ENCODE measurements at regions not wholly inside any gene's neighbourhood (a gene's known extent, or its start where the extent isn't known, plus 50 kb on each side); places are given as distances from the start of the nearest gene placed in this dataset.

- ChIA-PET CTCF (interaction anchor here (2.2 kb wide), 1 partner anchor 14 kb away, joined by 10 read pairs; no protein-coding TSS in a partner anchor), POLR2A (no interaction called here)
- no peak overlapping the region for H3K27ac ChIP-seq (ENCODE audit: low read depth, low read length)
- no peak overlapping the region for H3K4me3 ChIP-seq (ENCODE audit: low read depth, low read length)
- peaks cover 7% of the 10 kb centered on the region for H3K27me3 ChIP-seq (ENCODE audit: control insufficient read depth, insufficient read depth, low read length)
- H3K9me3 ChIP-seq (ENCODE audit: control insufficient read depth, insufficient read depth, low read length) = peaks cover 5% of the 10 kb centered on the region; the same call in 1 of the 2 replicates
- no peak for TF ChIP-seq CTCF (IDR thresholded peaks at IDR 0.05; ENCODE audit: low read depth, low read length)
- no peak for DNase-seq (ENCODE audit: low read depth, low spot score)
Observed at GRCh38 chr12:111285200-111285599, 83.7 kb downstream of the PHETA1 start.

DNA sequence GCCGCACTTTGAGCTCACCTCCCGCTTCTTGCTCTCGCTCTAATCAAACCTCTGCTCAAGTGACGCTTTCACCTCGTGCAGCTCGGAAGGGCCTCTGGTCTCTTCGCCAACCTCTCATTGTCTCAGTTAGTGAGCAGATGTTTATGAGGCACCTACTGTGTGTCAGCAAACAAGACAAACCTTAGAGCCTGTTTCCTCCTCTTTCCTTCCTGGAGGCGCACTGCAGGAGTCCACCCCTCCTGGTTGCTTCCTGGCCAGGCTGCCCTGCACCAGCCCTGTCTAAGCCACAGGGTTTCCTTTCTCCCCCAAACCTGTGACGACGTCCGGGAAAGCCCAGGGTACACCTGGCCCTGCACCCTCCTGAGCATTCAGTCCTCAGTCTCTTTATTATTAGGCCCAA is 84.2 kb downstream of the PHETA1 start:
- POLR2A ChIA-PET = no interaction called here
- no peak overlapping the region for H3K27ac ChIP-seq (ENCODE audit: low read depth, low read length)
- no peak overlapping the region for H3K4me3 ChIP-seq (ENCODE audit: low read depth, low read length)
- DNase-seq (ENCODE audit: low read depth, low spot score) = no peak
- peaks cover 5% of the 10 kb centered on the region; the same call in 1 of the 2 replicates for H3K9me3 ChIP-seq (ENCODE audit: control insufficient read depth, insufficient read depth, low read length)
- no peak for TF ChIP-seq CTCF (IDR thresholded peaks at IDR 0.05; ENCODE audit: low read depth, low read length)
- peaks cover 7% of the 10 kb centered on the region for H3K27me3 ChIP-seq (ENCODE audit: control insufficient read depth, insufficient read depth, low read length)
- CTCF ChIA-PET = interaction anchor here (2.2 kb wide), 1 partner anchor 14 kb away, joined by 10 read pairs; no protein-coding TSS in a partner anchor

DNA sequence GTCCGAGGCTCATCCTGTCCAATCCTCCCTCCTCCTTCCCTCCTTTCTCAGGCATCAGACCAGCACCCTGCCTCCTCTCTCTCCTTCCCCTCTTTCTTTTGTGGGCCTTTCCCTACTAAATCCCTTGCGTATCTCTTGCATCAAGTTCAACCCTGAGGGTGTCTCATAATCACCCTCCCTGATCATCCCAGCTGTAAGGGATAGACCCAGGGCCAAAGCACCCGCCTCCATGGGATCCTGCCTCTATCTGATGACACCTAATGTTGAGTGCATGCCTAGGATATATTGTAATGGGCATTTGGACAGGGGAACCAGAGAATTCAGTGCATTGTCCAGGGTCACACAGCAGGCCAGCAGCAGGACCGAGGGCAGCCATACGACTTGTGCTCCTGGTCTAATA is 84.9 kb downstream of the PHETA1 start:
- H3K9me3 ChIP-seq (ENCODE audit: control insufficient read depth, insufficient read depth, low read length) = peaks cover 5% of the 10 kb centered on the region; the same call in 1 of the 2 replicates
- peaks cover 7% of the 10 kb centered on the region for H3K27me3 ChIP-seq (ENCODE audit: control insufficient read depth, insufficient read depth, low read length)

GRCh38 chr12:111283521-111283920 is 85.4 kb downstream of the PHETA1 start:
- H3K27ac ChIP-seq (ENCODE audit: low read depth, low read length) = no peak overlapping the region
- H3K27me3 ChIP-seq (ENCODE audit: control insufficient read depth, insufficient read depth, low read length) = peaks cover 7% of the 10 kb centered on the region
- TF ChIP-seq CTCF (IDR thresholded peaks at IDR 0.05; ENCODE audit: low read depth, low read length) = no peak
- DNase-seq (ENCODE audit: low read depth, low spot score) = no peak
- H3K4me3 ChIP-seq (ENCODE audit: low read depth, low read length) = no peak overlapping the region
- ChIA-PET CTCF (no interaction called here), POLR2A (no interaction called here)
- H3K9me3 ChIP-seq (ENCODE audit: control insufficient read depth, insufficient read depth, low read length) = peaks cover 5% of the 10 kb centered on the region; the same call in 1 of the 2 replicates

More for the DNA sequence above, 84.9 kb downstream of the PHETA1 start:
- H3K4me3 ChIP-seq (ENCODE audit: low read depth, low read length) = no peak overlapping the region
- TF ChIP-seq CTCF (IDR thresholded peaks at IDR 0.05; ENCODE audit: low read depth, low read length) = no peak
- DNase-seq (ENCODE audit: low read depth, low spot score) = no peak
- H3K27ac ChIP-seq (ENCODE audit: low read depth, low read length) = no peak overlapping the region
- CTCF ChIA-PET = interaction anchor here (0.5 to 2.2 kb wide), 2 partner anchors 15 to 178 kb away, joined by 3 to 10 read pairs; no protein-coding TSS in a partner anchor
- POLR2A ChIA-PET = no interaction called here

DNA sequence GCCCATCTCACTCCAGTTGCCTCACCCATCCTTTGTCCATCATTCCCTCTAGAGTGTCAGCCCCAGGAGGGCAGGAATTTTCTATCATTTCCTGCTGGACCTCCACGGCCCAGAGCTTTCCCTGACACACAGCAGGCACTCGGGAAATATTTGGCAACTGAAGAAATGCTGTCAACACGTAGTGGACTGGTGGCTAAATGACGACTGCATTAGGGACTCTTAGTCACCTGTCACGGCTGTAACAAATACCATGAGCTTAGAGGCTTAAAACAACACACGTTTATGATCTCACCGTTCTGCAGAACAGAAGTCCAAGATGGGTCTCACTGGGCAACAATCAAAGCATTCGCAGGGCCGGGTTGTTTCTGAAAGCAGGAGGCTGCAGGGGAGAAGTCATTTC is 91.3 kb downstream of the PHETA1 start:
- peaks cover 2% of the 10 kb centered on the region for H3K27me3 ChIP-seq (ENCODE audit: control insufficient read depth, insufficient read depth, low read length)
- no peak overlapping the region for H3K27ac ChIP-seq (ENCODE audit: low read depth, low read length)
- DNase-seq (ENCODE audit: low read depth, low spot score) = no peak
- no peak for TF ChIP-seq CTCF (IDR thresholded peaks at IDR 0.05; ENCODE audit: low read depth, low read length)
- H3K4me3 ChIP-seq (ENCODE audit: low read depth, low read length) = no peak overlapping the region
- CTCF ChIA-PET = no interaction called here
- POLR2A ChIA-PET = no interaction called here
- peaks cover 7% of the 10 kb centered on the region for H3K9me3 ChIP-seq (ENCODE audit: control insufficient read depth, insufficient read depth, low read length)
